ENCODE measurements at regions not wholly inside any gene's neighbourhood (a gene's known extent, or its start where the extent isn't known, plus 50 kb on each side); places are given as distances from the start of the nearest gene placed in this dataset.

- in situ Hi-C loops (cut with HindIII; ENCODE audit: low sequenced_read_pairs): no loop called here
Observed at GRCh38 chr20:57939499-57939898, 229.7 kb upstream of the PMEPA1 start.

DNA sequence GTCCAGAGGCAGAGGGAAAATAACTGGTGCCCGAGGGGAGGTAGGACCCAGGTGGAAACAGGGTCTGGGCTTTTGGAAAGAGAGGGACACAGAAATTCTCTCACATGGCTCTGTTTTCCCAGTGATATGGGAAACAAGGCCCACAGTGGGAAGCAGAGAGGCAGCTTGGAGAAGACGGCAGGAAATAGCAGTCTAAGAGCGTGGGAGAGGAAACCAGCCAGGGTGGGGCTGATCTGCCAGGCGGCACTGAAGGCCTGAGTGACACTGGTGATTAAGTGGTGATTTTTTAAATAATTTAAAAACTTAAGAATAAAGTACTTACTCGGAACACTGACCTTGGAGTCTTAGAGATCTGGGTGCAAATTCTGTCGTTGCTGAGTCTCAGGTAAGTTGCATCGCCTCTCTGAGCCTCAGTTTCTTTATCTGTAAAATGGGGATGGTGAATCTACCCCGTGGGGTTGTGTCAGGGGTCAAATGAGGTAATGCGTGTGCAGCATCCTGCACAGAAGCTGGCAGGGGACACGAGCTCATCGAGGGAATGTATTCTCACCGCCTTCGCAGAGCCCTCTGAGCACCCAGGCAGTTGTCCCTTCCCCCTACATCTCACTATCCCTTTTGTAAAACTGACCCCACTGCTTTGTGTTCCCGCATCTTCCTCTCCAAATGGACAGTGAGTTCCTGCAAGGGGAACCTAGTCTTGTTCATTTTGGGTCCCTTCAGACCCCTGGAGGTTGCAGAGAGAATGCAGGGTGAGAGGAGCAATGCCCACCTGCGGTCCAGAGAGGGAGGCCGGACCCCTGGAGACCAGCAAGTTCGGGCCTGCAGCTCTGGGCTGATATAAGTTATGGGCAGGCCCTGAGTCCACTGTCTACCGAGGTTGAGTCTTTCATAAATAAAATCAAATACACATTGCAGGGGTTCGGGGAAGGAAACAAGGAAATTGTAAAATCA, 228.6 kb upstream of the PMEPA1 start:
- in situ Hi-C loops (cut with HindIII; ENCODE audit: low sequenced_read_pairs): no loop called here

GRCh38 chr20:57936636-57937385, 227.0 kb upstream of the PMEPA1 start:
- in situ Hi-C loops (cut with HindIII; ENCODE audit: low sequenced_read_pairs): no loop called here

DNA sequence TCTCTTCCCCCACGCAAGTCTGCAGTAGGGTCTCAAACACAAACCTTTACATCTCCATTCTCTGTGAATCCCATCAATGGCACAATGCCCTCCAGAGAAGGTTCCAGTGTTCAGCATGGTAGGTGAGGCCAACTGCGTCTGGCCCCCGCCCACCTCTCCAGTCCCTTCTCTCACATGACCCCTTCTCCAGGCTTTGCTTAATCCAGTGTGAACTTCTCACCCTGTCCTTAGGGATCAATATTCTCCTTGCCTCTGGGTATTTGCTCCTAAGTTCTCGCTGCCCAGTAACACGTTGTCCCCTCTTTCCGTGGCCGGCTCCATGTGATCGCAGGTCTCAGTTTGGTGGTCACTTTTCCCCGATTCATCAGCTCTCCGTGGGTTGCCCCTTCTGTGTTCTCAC, 225.1 kb upstream of the PMEPA1 start:
- in situ Hi-C loops (cut with HindIII; ENCODE audit: low sequenced_read_pairs): no loop called here

DNA sequence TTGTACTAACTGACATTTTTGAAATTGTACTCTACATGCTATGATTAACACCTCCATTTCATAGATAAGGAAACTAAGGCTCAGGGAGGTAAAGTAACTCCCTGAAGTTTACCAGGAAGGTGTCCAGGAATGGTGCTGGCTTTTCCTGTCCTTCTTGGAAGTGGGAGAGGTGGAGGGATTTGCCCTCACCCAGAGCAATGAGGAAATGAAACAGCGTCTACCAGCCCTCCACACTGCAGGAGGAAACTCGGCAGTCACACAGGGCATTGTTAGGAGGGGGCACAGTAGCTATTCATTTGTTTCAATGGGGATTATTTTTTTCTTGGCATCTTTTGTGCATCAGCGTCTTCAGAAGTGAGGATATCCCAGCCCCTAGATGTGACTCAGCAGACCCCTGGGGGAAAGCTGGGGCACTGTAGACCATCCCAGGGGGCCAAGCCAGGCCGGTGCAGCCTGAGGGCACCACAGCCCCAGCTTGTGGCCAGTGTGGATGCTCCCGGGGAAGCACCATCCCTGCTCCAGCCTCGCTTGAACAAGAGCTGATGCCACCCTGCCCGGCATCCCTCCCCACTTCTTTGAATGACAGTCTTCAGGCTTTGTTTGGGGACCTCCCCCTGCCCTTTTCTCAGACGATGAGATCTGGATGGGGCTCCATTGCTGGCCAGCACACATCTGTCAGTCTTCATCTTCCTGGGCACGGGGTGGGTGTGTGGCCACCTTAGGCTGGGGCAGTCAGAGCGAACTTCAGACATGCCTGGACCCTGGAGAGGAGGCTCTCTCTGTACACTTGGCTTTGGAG, 224.4 kb upstream of the PMEPA1 start:
- in situ Hi-C loops (cut with HindIII; ENCODE audit: low sequenced_read_pairs): no loop called here

- in situ Hi-C loops (cut with HindIII; ENCODE audit: low sequenced_read_pairs): no loop called here
Observed at GRCh38 chr20:57932227-57932864, 222.5 kb upstream of the PMEPA1 start.

DNA sequence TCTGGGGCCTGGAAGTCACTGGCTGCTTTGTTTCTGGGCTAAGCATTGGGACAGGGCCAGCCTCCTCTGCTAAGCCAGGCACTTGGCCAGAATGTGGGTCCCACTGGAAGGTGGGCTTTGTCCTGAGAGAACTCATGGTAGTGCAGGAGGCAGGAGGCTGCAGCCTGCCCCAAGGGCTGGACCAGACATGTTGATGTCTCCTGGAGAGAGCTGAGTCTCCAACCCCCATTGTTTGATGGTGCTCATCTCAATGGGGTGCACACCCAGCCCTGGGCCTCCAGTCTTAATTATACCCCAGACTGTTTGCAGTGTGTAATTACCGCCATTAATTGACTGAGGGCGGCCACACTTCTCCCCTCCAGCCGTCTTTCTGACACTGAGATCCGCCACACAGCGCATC, 220.5 kb upstream of the PMEPA1 start:
- in situ Hi-C loops (cut with HindIII; ENCODE audit: low sequenced_read_pairs): no loop called here

DNA sequence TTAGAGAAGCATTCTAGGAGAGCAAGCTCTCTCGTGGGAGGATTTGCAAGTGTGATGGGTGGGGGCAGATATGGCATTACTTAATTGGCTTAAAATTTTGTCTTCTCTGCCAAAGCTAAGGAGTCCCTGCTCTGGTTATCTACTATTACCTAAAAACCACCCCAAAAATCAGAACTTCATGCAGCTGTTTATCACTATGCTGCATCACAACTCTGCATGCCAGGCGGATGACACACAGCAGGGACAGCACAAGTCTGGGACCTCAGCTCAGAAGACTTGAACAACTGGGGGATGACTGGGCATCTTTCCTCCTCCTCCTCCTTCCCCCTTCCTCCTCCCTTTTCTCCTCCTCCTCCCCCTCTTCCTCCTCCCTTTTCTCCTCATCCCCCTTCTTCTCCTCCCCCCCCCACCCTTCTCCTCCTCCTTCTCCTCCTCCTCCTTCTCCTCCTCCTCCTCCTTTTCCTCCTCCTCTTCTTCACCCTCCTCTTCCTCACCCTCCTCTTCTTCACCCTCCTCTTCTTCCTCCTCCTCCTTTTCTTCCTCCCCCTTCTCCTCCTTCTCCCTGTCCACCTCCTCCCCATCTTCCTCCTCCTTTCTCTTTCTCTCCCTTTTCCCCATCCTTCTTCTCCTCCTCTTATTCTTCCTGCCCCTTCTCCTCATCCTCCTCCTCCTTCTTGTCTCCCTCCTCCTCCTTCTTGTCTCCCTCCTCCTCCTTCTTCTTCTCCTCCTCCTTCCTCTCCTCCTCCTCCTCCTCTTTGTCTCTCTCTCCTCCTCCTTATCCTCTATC, 218.6 kb upstream of the PMEPA1 start:
- in situ Hi-C loops (cut with HindIII; ENCODE audit: low sequenced_read_pairs): no loop called here

DNA sequence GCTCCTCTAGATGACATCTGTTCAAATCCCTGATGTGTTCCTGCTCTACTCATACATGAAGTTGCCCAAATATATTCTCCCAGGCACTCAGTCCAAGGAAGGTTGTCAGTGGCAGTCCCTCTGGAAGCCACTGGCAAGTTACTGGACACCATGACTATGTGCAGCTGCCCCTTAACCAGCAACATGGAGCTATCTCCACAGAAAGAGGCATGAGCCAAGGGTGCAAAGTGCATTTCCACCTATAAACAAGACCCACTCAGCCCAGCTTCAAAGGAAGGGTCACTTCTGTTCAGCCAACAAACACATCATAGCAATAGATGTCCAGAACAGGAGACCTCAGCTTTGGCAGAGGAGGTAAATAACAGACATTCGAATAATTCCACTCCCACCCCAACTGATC, 217.6 kb upstream of the PMEPA1 start:
- in situ Hi-C loops (cut with HindIII; ENCODE audit: low sequenced_read_pairs): no loop called here

DNA sequence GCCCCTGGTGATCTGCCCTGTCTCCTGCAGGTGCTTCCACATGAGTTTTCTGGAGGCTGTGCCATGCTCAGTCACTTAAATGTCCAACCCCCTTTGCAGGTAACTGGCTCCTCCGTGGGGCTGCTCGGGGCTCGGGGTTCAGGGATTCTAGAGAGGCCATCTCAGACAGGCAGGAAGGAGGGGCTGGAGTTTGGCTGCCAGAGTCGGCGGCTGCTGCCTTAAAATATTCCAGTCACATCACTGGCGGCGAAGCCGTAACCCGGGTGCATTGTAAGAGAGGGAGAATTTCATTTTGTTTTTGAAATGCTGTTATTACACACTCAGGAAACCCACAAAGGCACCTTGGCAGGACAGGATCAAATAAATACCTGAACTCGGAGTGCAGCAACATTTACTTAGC, 212.9 kb upstream of the PMEPA1 start:
- in situ Hi-C loops (cut with HindIII; ENCODE audit: low sequenced_read_pairs): no loop called here

GRCh38 chr20:57922083-57922482, 212.3 kb upstream of the PMEPA1 start:
- in situ Hi-C loops (cut with HindIII; ENCODE audit: low sequenced_read_pairs): no loop called here

GRCh38 chr20:57921676-57922075, 211.9 kb upstream of the PMEPA1 start:
- in situ Hi-C loops (cut with HindIII; ENCODE audit: low sequenced_read_pairs): no loop called here

DNA sequence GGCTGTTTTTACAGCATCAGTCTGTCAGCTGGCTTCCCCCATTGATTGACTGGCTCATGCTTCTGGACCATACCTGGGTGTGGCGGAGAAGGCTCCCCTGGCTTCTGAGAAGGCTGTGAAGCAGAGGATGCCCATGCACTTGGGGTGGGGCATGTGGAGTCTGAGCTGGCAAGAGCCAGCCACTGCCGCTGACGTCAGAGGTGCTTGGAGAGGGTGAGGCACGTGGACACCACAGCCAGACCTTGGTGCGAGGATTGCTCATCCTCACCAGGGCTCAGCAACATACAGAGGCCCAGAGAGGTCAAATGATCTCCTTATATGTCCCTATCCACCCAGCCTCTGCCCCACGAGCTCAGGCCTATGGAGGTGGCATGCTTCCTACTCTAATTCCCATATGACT, 211.2 kb upstream of the PMEPA1 start:
- in situ Hi-C loops (cut with HindIII; ENCODE audit: low sequenced_read_pairs): no loop called here

GRCh38 chr20:57919049-57919448, 209.2 kb upstream of the PMEPA1 start:
- in situ Hi-C loops (cut with HindIII; ENCODE audit: low sequenced_read_pairs): no loop called here

DNA sequence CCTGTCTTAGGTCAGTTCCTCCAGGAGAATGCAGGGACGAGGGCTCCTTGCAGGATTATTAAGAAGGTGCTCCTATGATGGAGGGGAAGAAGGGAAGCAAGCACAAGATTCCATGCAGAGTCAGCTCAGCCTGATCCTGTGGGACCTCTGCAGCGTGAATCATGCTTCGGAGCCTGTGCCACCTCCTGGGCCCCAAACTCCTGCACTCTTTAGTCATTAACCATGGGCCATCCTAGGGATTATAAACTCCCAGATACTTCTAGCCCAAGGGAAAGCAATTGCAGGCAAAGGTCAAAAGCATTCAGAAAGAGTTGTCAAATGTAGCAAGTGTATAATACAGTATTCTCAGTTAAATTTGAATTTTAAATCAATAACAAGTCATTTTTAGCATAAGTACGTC, 208.7 kb upstream of the PMEPA1 start:
- in situ Hi-C loops (cut with HindIII; ENCODE audit: low sequenced_read_pairs): no loop called here

DNA sequence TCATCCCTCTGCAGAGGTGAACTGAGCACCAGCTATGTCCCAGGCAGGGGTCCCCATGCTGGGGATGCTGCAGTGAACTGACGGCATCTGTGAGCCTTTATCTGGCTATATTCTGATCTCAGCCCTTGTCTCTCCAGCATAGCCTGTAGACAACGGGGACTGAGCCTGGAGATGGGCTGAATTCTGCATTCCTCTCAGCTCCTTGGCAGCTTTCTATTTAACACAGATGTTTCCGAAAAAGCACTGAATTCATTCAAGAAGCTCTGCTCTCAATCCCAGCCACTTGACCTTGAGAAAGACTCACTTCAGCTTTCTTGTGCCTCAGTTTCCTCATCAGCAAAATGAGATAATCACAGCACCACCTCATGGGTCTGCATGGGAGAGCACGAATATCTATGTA, 204.4 kb upstream of the PMEPA1 start:
- in situ Hi-C loops (cut with HindIII; ENCODE audit: low sequenced_read_pairs): no loop called here

DNA sequence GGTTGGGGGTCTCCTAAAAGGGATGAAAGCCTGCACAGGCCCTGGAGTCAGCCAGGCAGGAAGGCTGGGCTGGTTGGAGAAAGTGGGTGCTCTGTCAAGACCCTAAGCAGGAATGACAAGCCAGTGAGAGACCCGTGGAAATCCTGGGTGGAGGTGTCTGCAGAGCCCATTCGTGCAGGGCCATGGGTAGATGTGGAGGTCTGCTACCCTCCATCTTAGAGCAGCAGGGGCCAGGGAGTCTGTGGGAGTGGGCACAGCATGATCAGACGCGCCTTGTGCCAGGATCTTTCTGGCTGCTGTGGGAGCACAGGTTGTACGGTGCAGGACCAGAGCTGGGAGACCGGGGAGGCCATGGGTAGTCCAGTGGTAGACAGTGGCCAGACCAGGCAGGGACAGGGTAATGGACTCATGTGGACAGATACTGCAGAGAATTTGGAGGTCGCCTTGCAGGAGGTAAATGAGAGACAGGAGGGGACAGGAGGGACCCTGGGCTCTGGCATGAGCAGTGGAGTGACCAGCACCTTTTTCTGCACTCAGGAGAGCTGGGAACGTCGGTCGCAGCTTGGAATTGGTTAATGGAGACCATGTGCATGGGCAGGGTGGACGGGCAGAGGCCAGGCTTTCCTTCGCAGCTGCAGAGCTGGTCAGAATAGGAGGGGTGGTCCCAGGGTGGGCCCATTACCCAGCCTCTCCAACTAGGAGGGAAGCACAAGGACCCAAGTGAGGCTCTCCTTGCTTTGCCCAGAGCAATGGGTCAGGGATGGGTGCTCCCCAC, 203.5 kb upstream of the PMEPA1 start:
- in situ Hi-C loops (cut with HindIII; ENCODE audit: low sequenced_read_pairs): no loop called here

- in situ Hi-C loops (cut with HindIII; ENCODE audit: low sequenced_read_pairs): no loop called here
Observed at GRCh38 chr20:57912227-57912582, 202.4 kb upstream of the PMEPA1 start.

- in situ Hi-C loops (cut with HindIII; ENCODE audit: low sequenced_read_pairs): no loop called here
Observed at GRCh38 chr20:57911512-57912226, 201.9 kb upstream of the PMEPA1 start.
